ENCODE measurements at regions not wholly inside any gene's neighbourhood (a gene's known extent, or its start where the extent isn't known, plus 50 kb on each side); places are given as distances from the start of the nearest gene placed in this dataset.
"Not testable (repeated sequence)": the region's sequence is repeated elsewhere in the genome, so short reads cannot be mapped to it uniquely, and the experiment has no call there.

DNA sequence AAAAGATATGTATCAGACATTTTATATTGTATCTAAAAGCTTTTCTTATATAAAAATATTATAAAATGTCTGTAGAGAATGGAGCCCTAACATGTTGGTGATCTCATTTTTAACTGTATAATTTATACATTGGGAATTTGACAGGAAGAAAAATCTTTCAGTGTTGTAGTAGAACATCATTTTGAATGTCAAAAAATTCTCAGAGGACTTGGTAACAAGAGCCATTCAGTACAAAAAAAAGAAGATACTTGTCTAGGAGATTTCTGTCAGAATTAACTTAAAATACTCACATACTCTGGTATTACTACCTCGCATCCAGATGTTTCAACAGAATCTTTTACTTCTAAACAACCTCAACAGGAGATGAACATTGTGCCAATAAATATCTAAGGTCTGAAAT, 1277.9 kb downstream of the ROBO2 start:
- Mint-ChIP-seq H3K27me3 (no peaks in the 10 kb centered on the region), H3K27ac (no peak overlapping the region), H3K9me3 (no peaks in the 10 kb centered on the region), H3K4me3 (no peak overlapping the region), H3K36me3 (ENCODE audit: low read depth) (no peaks in the 10 kb centered on the region), H3K4me1 (no peaks in the 10 kb centered on the region)
- ChIA-PET POLR2A (no interaction called here), CTCF (no interaction called here)
- DNase-seq = no peak

DNA sequence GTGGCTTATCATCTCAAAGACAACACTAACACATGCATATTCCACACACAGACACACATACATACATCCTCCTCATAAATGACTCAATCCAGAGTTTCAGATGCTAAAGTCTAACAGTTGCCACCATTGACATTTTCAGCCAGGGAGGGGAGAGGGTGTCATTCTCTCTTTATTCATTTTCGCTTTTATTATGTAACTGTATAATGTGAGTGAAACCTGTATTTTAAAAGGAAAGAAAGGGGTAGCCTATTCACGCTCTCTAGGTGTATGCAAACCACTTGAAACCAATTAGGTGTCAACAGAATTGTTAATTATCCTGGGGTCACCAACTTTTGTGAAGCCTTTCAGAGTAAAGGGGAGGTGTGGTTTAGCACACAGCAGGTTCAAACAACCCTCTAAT, 1282.9 kb downstream of the ROBO2 start:
- H3K4me3 Mint-ChIP-seq = no peak overlapping the region
- CTCF ChIA-PET = no interaction called here
- POLR2A ChIA-PET = no interaction called here
- H3K36me3 Mint-ChIP-seq (ENCODE audit: low read depth) = no peaks in the 10 kb centered on the region
- no peak for DNase-seq
- H3K27me3 Mint-ChIP-seq = no peaks in the 10 kb centered on the region
- H3K27ac Mint-ChIP-seq = no peak overlapping the region
- no peaks in the 10 kb centered on the region for H3K4me1 Mint-ChIP-seq
- peaks cover 7% of the 10 kb centered on the region for H3K9me3 Mint-ChIP-seq

- POLR2A ChIA-PET = no interaction called here
- Mint-ChIP-seq H3K9me3 (peaks cover 4% of the 10 kb centered on the region), H3K27ac (no peak overlapping the region), H3K27me3 (no peaks in the 10 kb centered on the region), H3K36me3 (ENCODE audit: low read depth) (no peaks in the 10 kb centered on the region), H3K4me1 (no peaks in the 10 kb centered on the region), H3K4me3 (no peak overlapping the region)
- CTCF ChIA-PET = no interaction called here
- no peak for DNase-seq
Observed at GRCh38 chr3:78337801-78338211, 1297.9 kb downstream of the ROBO2 start.

DNA sequence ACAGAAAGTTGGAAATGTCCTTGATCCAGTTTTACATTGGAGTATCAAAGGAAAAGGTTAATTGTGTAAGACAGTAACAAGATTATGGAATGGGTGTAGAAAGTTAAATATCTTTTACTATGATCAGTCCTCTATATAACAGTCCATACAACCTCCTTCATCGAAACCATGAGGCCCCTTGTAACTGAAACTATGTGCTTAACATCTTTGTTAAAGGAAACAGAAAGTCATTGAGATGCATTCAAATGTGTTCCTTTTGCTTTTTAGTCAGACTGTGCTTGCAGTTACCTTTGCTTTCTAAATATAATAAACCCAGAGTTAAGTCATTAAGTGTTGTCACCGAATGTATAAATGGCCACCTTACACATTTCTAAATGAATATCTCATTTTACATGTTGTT, 1298.5 kb downstream of the ROBO2 start:
- no peaks in the 10 kb centered on the region for H3K4me1 Mint-ChIP-seq
- no peak overlapping the region for H3K4me3 Mint-ChIP-seq
- DNase-seq = no peak
- no peak overlapping the region for H3K27ac Mint-ChIP-seq
- POLR2A ChIA-PET = no interaction called here
- CTCF ChIA-PET = no interaction called here
- H3K27me3 Mint-ChIP-seq = no peaks in the 10 kb centered on the region
- H3K9me3 Mint-ChIP-seq = peaks cover 4% of the 10 kb centered on the region
- no peaks in the 10 kb centered on the region for H3K36me3 Mint-ChIP-seq (ENCODE audit: low read depth)

DNA sequence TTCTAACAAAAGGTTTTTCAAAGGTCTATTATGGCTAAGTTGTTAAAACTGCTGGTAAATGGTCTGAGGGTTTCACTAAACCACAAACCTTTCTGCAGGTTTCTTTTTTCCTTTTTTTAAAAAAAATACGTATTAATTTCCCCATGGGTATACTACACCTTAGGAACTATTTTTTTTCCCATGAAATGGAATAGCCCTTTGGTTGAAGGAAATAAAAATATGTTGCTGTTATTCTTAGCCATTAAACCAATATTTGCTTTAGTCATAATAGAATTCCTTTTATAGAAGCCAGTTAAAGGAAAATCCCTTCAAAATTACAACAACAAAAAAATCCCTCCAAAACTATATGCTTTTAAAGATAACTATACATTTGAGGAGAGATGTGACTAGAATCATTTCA, 1303.3 kb downstream of the ROBO2 start:
- Mint-ChIP-seq H3K4me3 (no peak overlapping the region), H3K27ac (no peak overlapping the region), H3K36me3 (ENCODE audit: low read depth) (no peaks in the 10 kb centered on the region), H3K4me1 (no peaks in the 10 kb centered on the region), H3K27me3 (no peaks in the 10 kb centered on the region), H3K9me3 (peaks cover 4% of the 10 kb centered on the region)
- no peak for DNase-seq
- POLR2A ChIA-PET = no interaction called here
- CTCF ChIA-PET = no interaction called here

- H3K4me3 Mint-ChIP-seq; DNase-seq; H3K4me1 Mint-ChIP-seq; H3K27ac Mint-ChIP-seq; H3K36me3 Mint-ChIP-seq (ENCODE audit: low read depth); H3K27me3 Mint-ChIP-seq; CTCF ChIA-PET; POLR2A ChIA-PET; H3K9me3 Mint-ChIP-seq: not testable (repeated sequence)
Observed at GRCh38 chr3:78344267-78344666, 1304.4 kb downstream of the ROBO2 start.

DNA sequence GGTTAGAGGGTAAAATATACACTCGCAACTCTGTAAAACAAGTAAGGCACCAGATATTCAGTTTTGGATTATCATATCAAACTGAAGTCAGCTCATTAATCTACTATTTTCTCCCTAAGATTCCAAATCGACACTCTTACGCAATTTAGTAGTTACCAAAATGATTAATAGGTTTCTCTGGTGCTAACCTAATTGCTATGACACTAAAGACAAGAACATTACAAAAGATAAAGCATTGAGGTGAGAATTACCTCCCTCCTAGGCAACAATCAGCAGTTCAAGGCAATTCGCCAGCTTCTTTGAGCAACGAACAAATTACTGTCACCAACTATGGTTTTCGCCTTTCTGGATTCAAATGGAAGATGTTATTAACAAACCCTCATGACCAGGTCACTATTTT, 1305.0 kb downstream of the ROBO2 start:
- Mint-ChIP-seq H3K27ac (no peak overlapping the region), H3K4me1 (no peaks in the 10 kb centered on the region), H3K9me3 (peaks cover 4% of the 10 kb centered on the region), H3K4me3 (no peak overlapping the region), H3K36me3 (ENCODE audit: low read depth) (no peaks in the 10 kb centered on the region), H3K27me3 (no peaks in the 10 kb centered on the region)
- ChIA-PET CTCF (no interaction called here), POLR2A (no interaction called here)
- no peak for DNase-seq

- Mint-ChIP-seq H3K36me3 (ENCODE audit: low read depth) (no peaks in the 10 kb centered on the region), H3K9me3 (no peaks in the 10 kb centered on the region), H3K4me3 (no peak overlapping the region), H3K27ac (no peak overlapping the region), H3K4me1 (no peaks in the 10 kb centered on the region), H3K27me3 (no peaks in the 10 kb centered on the region)
- ChIA-PET POLR2A (no interaction called here), CTCF (no interaction called here)
- no peak for DNase-seq
Observed at GRCh38 chr3:78347176-78347575, 1307.3 kb downstream of the ROBO2 start.

DNA sequence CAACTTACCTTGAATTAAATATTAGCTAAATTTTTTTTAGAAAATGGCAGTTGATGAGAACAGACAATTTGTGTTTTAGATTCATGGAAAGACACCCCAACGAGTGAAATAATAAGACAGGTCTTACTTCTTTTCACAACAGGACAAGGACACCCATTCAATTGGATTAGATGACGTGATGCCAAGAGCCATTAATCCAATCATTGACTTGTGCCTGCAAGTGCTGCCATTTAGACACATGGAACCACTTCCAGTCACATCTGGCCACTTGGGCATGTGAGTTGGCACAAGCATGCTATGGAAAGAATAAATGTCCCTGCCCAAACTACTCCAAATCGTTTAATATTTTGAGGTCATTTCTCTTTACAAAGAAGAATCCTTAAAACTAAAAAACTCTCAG, 1308.8 kb downstream of the ROBO2 start:
- Mint-ChIP-seq H3K27ac (no peak overlapping the region), H3K9me3 (peaks cover 3% of the 10 kb centered on the region), H3K36me3 (ENCODE audit: low read depth) (no peaks in the 10 kb centered on the region), H3K4me1 (no peaks in the 10 kb centered on the region), H3K4me3 (no peak overlapping the region), H3K27me3 (no peaks in the 10 kb centered on the region)
- ChIA-PET POLR2A (no interaction called here), CTCF (no interaction called here)
- no peak for DNase-seq

DNA sequence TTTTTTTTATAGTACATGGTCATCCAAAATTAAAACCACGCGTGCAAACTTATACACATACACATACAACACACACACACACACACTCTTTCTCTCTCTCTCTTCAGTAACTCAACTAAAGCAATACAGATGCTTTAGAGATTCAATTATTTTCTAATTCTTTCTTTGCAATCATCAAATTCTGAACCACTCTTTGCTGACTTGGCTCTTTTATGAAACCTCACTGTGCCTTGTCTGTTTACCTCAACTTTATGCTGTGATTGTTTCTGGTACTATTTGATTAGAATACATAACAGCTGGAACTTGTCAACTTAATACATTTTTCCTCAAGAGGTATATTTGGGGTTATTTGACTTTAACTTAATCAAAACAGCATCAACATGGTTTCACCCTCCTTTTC, 1309.7 kb downstream of the ROBO2 start:
- H3K4me3 Mint-ChIP-seq = no peak overlapping the region
- no peaks in the 10 kb centered on the region for H3K27me3 Mint-ChIP-seq
- H3K9me3 Mint-ChIP-seq = peaks cover 3% of the 10 kb centered on the region
- no peaks in the 10 kb centered on the region for H3K36me3 Mint-ChIP-seq (ENCODE audit: low read depth)
- H3K4me1 Mint-ChIP-seq = no peaks in the 10 kb centered on the region
- POLR2A ChIA-PET = no interaction called here
- DNase-seq = no peak
- CTCF ChIA-PET = no interaction called here
- H3K27ac Mint-ChIP-seq = no peak overlapping the region

GRCh38 chr3:78351334-78351733, 1311.4 kb downstream of the ROBO2 start:
- ChIA-PET POLR2A (no interaction called here), CTCF (no interaction called here)
- Mint-ChIP-seq H3K27ac (no peak overlapping the region), H3K9me3 (peaks cover 3% of the 10 kb centered on the region), H3K4me1 (no peaks in the 10 kb centered on the region), H3K27me3 (no peaks in the 10 kb centered on the region), H3K36me3 (ENCODE audit: low read depth) (no peaks in the 10 kb centered on the region), H3K4me3 (no peak overlapping the region)
- DNase-seq = no peak

DNA sequence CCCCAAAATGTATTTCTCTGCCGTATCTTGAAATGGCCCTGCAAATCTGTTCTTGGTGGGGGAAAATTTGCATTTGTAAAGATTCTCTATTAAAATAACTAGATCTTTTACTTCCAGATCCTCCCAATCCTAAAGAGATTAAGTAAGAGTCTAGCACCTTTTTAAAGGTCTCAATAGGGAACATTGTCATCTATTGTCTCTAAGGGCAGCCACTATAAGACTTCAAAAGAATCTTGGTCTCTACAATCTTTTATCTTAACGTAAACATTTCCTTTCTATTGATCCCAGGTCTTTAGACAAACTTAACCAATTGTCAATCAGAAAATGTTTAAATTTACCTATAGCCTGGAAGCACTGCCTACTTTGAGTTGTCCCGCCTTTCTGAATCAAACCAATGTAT, 1313.3 kb downstream of the ROBO2 start:
- Mint-ChIP-seq H3K4me3 (no peak overlapping the region), H3K27me3 (no peaks in the 10 kb centered on the region), H3K36me3 (ENCODE audit: low read depth) (no peaks in the 10 kb centered on the region), H3K27ac (no peak overlapping the region), H3K4me1 (no peaks in the 10 kb centered on the region), H3K9me3 (peaks cover 3% of the 10 kb centered on the region)
- ChIA-PET POLR2A (no interaction called here), CTCF (no interaction called here)
- no peak for DNase-seq

DNA sequence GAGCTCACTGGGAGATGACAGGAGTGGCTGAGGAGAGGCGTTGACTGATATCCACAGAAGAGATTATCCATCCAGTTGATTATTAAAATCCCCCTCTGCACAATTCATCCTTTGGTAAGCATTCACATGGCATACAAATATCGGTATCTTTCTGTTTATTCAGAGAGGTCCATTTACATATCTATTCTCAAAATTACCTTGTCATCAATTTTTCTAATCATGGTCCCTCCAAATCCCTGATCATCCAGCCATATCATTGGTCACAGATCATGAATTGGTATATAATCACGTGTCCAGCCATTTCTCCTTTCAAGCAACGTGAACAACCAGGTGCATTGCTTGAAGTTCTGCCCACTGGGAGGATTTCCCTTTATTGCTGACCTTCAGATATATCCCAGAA, 1321.0 kb downstream of the ROBO2 start:
- no peak overlapping the region for H3K4me3 Mint-ChIP-seq
- POLR2A ChIA-PET = no interaction called here

DNA sequence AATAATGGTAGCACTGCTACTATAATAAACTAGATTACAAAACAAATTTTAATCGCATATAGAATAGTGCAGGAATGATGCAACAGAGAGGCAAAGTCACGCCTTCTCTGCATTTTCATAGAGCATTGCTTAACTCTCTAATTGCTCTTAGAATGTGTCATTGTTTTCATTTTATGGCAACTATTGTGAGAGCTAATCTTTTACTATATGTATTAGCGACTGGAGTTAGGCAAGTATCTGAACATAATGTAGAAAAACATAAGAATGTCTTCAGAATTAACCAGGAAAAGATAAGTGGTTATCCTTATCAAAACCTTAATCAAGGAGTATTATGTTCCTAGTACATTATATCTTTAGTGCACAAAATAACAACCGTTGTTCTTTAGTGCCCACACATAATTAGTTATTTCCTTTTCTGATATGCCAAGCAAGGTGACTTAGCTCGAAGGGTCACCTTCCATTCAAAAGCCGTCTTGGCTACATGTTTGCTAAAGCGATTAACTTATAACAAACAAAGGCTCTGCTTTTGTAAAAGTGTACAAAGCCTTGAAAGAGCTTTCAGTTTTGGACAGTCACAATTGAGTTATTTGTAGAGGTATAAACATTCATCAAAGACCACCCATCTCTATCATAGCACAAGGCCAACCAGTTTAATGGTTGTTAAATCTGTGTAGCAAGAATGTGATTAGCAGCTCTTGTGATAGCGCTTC, 1328.9 kb downstream of the ROBO2 start:
- ChIA-PET CTCF (no interaction called here), POLR2A (no interaction called here)
- Mint-ChIP-seq H3K27me3 (no peaks in the 10 kb centered on the region), H3K9me3 (peaks cover 6% of the 10 kb centered on the region), H3K27ac (no peak overlapping the region), H3K36me3 (ENCODE audit: low read depth) (no peaks in the 10 kb centered on the region), H3K4me3 (no peak overlapping the region), H3K4me1 (no peaks in the 10 kb centered on the region)
- no peak for DNase-seq

More for the DNA sequence above, 1321.0 kb downstream of the ROBO2 start:
- Mint-ChIP-seq H3K27me3 (no peaks in the 10 kb centered on the region), H3K36me3 (ENCODE audit: low read depth) (no peaks in the 10 kb centered on the region), H3K4me1 (no peaks in the 10 kb centered on the region), H3K9me3 (peaks cover 17% of the 10 kb centered on the region), H3K27ac (no peak overlapping the region)
- CTCF ChIA-PET = no interaction called here
- DNase-seq = no peak
